ENCODE measurements at regions not wholly inside any gene's neighbourhood (a gene's known extent, or its start where the extent isn't known, plus 50 kb on each side); places are given as distances from the start of the nearest gene placed in this dataset.

DNA sequence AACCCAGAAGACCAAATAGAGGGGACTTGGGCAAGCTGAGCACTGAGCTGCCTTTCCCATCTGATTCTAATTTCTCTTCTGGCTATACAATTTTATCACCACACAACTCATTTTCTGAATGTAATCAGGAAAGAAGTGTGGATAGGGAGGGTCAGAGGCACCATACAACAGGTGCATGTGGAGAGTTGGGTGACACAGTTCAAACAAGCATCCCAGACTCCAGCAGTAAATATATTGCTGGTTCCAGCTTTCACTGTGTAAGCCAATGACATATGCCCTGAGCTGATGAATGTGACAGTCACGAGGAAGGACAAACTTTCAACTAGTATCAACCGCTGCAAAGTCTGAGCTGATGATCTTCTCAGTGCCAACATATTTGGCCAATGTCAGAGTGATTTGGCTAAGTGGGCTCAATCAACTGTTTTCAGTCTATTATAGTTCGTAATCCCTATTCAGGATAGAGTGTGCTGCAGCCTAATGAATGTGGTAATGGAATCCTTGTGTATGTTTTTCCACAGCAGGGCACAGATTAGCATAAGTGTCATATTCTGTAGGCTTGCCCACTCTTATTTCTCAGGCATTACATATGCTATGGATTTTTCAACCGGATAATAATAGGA, 109.9 kb upstream of the MEIS1 start:
- peaks cover 0 to 11% of the 10 kb centered on the region in 2 experiments; a peak in 2 of 4 replicates for H3K4me1 ChIP-seq (ENCODE audit: control insufficient read depth in 1 of 2, insufficient read depth in 2 of 2, low read depth in 1 of 2, low read length in 1 of 2)
- no peaks in the 10 kb centered on the region for H3K9me3 ChIP-seq
- H4K20me1 ChIP-seq (ENCODE audit: insufficient read depth): no peaks in the 10 kb centered on the region
- no peaks in the 10 kb centered on the region; the same call in 1 of the 2 replicates for H3K27me3 ChIP-seq (ENCODE audit: insufficient read depth)
- CTCF ChIA-PET: interaction anchor here (1.2 to 1.7 kb wide), 2 partner anchors 9 to 59 kb away, joined by 3 to 4 read pairs; no protein-coding TSS in a partner anchor
- no peak for DNase-seq
- TF ChIP-seq, protein P1, sequence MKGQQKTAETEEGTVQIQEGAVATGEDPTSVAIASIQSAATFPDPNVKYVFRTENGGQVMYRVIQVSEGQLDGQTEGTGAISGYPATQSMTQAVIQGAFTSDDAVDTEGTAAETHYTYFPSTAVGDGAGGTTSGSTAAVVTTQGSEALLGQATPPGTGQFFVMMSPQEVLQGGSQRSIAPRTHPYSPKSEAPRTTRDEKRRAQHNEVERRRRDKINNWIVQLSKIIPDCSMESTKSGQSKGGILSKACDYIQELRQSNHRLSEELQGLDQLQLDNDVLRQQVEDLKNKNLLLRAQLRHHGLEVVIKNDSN (IDR thresholded peaks at IDR 0.05; ENCODE audit: borderline replicate concordance, low read depth): no peak
- TF ChIP-seq NRF1 (IDR thresholded peaks at IDR 0.05; ENCODE audit: low read depth, low read length) (no peak), CHD2 (IDR thresholded peaks at IDR 0.05; ENCODE audit: low read length, partially characterized antibody) (no peak), TAF1 (IDR thresholded peaks at IDR 0.05; ENCODE audit: borderline replicate concordance, low read depth, low read length) (no peak)
- TF ChIP-seq, protein P2, sequence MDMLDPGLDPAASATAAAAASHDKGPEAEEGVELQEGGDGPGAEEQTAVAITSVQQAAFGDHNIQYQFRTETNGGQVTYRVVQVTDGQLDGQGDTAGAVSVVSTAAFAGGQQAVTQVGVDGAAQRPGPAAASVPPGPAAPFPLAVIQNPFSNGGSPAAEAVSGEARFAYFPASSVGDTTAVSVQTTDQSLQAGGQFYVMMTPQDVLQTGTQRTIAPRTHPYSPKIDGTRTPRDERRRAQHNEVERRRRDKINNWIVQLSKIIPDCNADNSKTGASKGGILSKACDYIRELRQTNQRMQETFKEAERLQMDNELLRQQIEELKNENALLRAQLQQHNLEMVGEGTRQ (IDR thresholded peaks at IDR 0.05; ENCODE audit: borderline replicate concordance, low read depth, low read length): no peak
- POLR2A ChIA-PET: no interaction called here
- no peak overlapping the region for H3K4me2 ChIP-seq
- no peaks in the 10 kb centered on the region for H3K79me2 ChIP-seq (ENCODE audit: insufficient read depth)
- no peaks in the 10 kb centered on the region for H3K9me2 ChIP-seq
- H3F3A ChIP-seq (replicated peaks; ENCODE audit: insufficient read depth): no peaks in the 10 kb centered on the region
- no peaks in the 10 kb centered on the region for H3K36me3 ChIP-seq (replicated peaks in 1 of 2; ENCODE audit: control insufficient read depth in 1 of 2, insufficient read depth in 2 of 2, low read length in 1 of 2)
- H3K27ac ChIP-seq (ENCODE audit: low read depth in 2 of 2, low read length in 1 of 2): no peak overlapping the region
- H3K4me3 ChIP-seq (ENCODE audit: low read depth in 2 of 2, low read length in 1 of 2): no peak overlapping the region
- 34% methylated on average over 4 of the region's 4 CpGs for WGBS (ENCODE audit: low lambda C conversion rate)
- H2AFZ ChIP-seq (ENCODE audit: low read depth): no peak overlapping the region
- H3K9ac ChIP-seq: no peak overlapping the region

DNA sequence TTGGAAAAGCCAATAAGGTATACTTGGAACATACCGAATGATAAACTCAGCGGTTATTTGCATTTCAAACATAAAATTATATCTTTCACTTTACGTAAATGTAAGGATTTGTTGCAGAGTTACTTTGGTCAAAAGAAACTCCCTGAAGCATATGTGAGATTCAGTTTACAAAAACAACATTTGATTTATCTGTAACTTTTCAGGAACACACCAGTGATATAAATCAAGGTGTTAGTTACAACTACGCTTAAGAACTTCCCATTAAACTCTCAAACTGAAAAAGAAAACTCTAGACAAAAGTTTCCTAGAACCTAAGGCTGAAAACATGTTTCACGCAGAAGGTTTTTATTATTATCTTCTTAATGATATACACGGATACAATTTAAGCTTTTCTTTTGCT, 110.6 kb upstream of the MEIS1 start:
- H3K27me3 ChIP-seq (ENCODE audit: insufficient read depth): no peaks in the 10 kb centered on the region; the same call in 1 of the 2 replicates
- no peaks in the 10 kb centered on the region for H3F3A ChIP-seq (replicated peaks; ENCODE audit: insufficient read depth)
- no peak overlapping the region for H2AFZ ChIP-seq (ENCODE audit: low read depth)
- H3K79me2 ChIP-seq (ENCODE audit: insufficient read depth): no peaks in the 10 kb centered on the region
- no peak for DNase-seq
- ChIA-PET CTCF (interaction anchor here (1.1 to 1.7 kb wide), 3 partner anchors 10 to 104 kb away, joined by 3 to 4 read pairs (median 3); no protein-coding TSS in a partner anchor), POLR2A (interaction anchor here (0.8 kb wide), 1 partner anchor 23 kb away, joined by 3 read pairs; no protein-coding TSS in a partner anchor)
- H3K27ac ChIP-seq (ENCODE audit: low read depth in 2 of 2, low read length in 1 of 2): no peak overlapping the region
- H3K4me2 ChIP-seq: no peak overlapping the region
- TF ChIP-seq TEAD4 (IDR thresholded peaks at IDR 0.05; ENCODE audit: borderline replicate concordance, insufficient read depth): no peak
- no peak for TF ChIP-seq MXI1 (IDR thresholded peaks at IDR 0.05; ENCODE audit: low read depth, low read length)
- TF ChIP-seq SIN3A (IDR thresholded peaks at IDR 0.05; ENCODE audit: borderline replicate concordance, low read depth, low read length): no peak
- TF ChIP-seq CHD2 (IDR thresholded peaks at IDR 0.05; ENCODE audit: low read length, partially characterized antibody): no peak
- no peak for TF ChIP-seq EP300 (IDR thresholded peaks at IDR 0.05; ENCODE audit: borderline replicate concordance in 1 of 2, low read depth in 1 of 2, low read length in 1 of 2)
- TF ChIP-seq, protein P3, sequence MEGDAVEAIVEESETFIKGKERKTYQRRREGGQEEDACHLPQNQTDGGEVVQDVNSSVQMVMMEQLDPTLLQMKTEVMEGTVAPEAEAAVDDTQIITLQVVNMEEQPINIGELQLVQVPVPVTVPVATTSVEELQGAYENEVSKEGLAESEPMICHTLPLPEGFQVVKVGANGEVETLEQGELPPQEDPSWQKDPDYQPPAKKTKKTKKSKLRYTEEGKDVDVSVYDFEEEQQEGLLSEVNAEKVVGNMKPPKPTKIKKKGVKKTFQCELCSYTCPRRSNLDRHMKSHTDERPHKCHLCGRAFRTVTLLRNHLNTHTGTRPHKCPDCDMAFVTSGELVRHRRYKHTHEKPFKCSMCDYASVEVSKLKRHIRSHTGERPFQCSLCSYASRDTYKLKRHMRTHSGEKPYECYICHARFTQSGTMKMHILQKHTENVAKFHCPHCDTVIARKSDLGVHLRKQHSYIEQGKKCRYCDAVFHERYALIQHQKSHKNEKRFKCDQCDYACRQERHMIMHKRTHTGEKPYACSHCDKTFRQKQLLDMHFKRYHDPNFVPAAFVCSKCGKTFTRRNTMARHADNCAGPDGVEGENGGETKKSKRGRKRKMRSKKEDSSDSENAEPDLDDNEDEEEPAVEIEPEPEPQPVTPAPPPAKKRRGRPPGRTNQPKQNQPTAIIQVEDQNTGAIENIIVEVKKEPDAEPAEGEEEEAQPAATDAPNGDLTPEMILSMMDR (IDR thresholded peaks at IDR 0.05): no peak
- TF ChIP-seq FOXJ3 (CRISPR knock-in tag; IDR thresholded peaks at IDR 0.05): no peak
- no peak for TF ChIP-seq NFIC (IDR thresholded peaks at IDR 0.05; ENCODE audit: borderline replicate concordance)
- TF ChIP-seq SMC3 (IDR thresholded peaks at IDR 0.05; ENCODE audit: low read depth, low read length): no peak
- TF ChIP-seq MEF2A (IDR thresholded peaks at IDR 0.05; ENCODE audit: borderline replicate concordance, low read depth): no peak
- TF ChIP-seq RCOR1 (IDR thresholded peaks at IDR 0.05; ENCODE audit: low read length): no peak
- TF ChIP-seq TAF1 (IDR thresholded peaks at IDR 0.05; ENCODE audit: borderline replicate concordance, low read depth, low read length): no peak
- TF ChIP-seq EZH2phosphoT487 (IDR thresholded peaks at IDR 0.05; ENCODE audit: borderline replicate concordance, low read depth): no peak
- TF ChIP-seq, protein P4, sequence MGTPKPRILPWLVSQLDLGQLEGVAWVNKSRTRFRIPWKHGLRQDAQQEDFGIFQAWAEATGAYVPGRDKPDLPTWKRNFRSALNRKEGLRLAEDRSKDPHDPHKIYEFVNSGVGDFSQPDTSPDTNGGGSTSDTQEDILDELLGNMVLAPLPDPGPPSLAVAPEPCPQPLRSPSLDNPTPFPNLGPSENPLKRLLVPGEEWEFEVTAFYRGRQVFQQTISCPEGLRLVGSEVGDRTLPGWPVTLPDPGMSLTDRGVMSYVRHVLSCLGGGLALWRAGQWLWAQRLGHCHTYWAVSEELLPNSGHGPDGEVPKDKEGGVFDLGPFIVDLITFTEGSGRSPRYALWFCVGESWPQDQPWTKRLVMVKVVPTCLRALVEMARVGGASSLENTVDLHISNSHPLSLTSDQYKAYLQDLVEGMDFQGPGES (IDR thresholded peaks at IDR 0.05; ENCODE audit: low read depth, low read length): no peak
- TF ChIP-seq GATA2 (CRISPR knock-in tag; IDR thresholded peaks at IDR 0.05): no peak
- no peak for TF ChIP-seq ELF1 (IDR thresholded peaks at IDR 0.05)
- H3K9ac ChIP-seq: no peak overlapping the region
- H3K4me1 ChIP-seq (ENCODE audit: control insufficient read depth in 1 of 2, insufficient read depth in 2 of 2, low read depth in 1 of 2, low read length in 1 of 2): peaks cover 0 to 11% of the 10 kb centered on the region in 2 experiments; a peak in 2 of 4 replicates
- no peaks in the 10 kb centered on the region for H3K36me3 ChIP-seq (replicated peaks in 1 of 2; ENCODE audit: control insufficient read depth in 1 of 2, insufficient read depth in 2 of 2, low read length in 1 of 2)
- WGBS (ENCODE audit: low lambda C conversion rate): 58% methylated on average over 6 of the region's 6 CpGs
- H3K9me3 ChIP-seq: no peaks in the 10 kb centered on the region
- no peak overlapping the region for H3K4me3 ChIP-seq (ENCODE audit: low read depth in 2 of 2, low read length in 1 of 2)
- no peaks in the 10 kb centered on the region for H3K9me2 ChIP-seq
- H4K20me1 ChIP-seq (ENCODE audit: insufficient read depth): no peaks in the 10 kb centered on the region
